Sigmoid colon (tissue), 4 donors: ENCODE measurements at regions not wholly inside any gene's neighbourhood (a gene's known extent, or its start where the extent isn't known, plus 50 kb on each side); places are given as distances from the start of the nearest gene placed in this dataset.

ENCODE experiments used
- CTCF ChIP-seq, 4 experiments: fragments of 450-650 bp in 3 of 4; fragments of 200-600 bp in 1 of 4; IDR thresholded peaks; one replicate each; pipeline ENCODE4 v1.5.1; 2016 to 2019; ENCODE audit warnings: antibody characterized with exemption in 4 of 4, mild to moderate bottlenecking in 3 of 4, moderate library complexity in 2 of 4
- EP300 ChIP-seq, 4 donors: sonication (generic); formaldehyde crosslinking; IDR thresholded peaks; one replicate each; pipeline ENCODE4 v1.6.1; 2017; ENCODE audit warnings: antibody characterized with exemption in 4 of 4

- no peak for TF ChIP-seq CTCF (IDR thresholded peaks at IDR 0.05)
- no peak for TF ChIP-seq EP300 (IDR thresholded peaks at IDR 0.05)
Observed at GRCh38 chr4:144291164-144291563, 150.6 kb upstream of the GYPA start.
